ENCODE measurements at regions not wholly inside any gene's neighbourhood (a gene's known extent, or its start where the extent isn't known, plus 50 kb on each side); places are given as distances from the start of the nearest gene placed in this dataset.

DNA sequence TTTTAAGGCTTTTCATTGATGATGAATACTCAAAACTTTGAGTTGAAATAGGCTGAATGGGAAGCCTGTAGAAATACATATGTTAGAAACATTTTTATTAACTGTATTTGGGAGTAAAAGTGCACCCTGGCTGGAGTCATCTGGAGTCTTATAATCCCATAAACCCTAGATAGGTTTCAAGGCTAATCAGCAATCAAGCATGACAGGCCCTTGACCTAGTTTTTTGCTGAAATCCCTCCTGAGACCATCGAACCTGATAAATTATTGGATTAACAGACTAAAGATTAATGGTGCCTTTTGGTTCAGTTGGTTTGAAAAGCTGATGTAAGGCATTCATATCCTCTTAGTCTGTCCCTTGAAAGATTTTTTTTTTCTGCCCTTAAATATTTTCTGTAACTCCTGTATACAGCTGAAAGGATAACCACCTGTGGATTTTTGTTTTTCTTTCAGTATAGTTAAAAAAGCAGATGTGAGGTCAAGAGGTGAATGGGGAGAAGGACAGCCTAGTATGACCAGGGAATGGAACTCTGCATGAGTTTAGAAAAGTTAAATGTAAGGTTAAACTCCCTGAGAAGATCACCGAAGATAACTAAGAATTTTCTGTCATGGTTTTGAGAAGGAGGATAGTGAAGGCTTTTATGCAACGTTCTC lies 69.4 kb upstream of the STXBP5L start:
- no peak for DNase-seq (ENCODE audit: low read depth)

DNA sequence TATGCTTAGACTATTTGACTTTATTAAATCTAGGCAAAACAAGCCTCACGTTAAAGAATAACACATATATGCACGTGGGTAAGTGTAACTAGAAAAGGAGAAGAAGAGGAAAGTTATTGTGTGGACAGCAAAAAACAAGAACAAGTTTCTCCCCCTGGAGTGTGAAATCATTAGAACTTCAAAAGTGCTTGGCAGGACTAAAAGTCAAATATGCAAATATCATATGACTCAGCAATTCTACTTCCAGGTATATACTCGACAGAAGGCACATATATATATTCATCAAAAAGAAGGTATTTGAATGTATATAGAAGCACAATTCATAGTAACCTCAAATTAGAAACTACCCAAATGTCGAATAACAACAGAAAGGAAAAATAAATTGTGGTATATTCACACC lies 68.9 kb upstream of the STXBP5L start:
- no peak for DNase-seq (ENCODE audit: low read depth)

DNA sequence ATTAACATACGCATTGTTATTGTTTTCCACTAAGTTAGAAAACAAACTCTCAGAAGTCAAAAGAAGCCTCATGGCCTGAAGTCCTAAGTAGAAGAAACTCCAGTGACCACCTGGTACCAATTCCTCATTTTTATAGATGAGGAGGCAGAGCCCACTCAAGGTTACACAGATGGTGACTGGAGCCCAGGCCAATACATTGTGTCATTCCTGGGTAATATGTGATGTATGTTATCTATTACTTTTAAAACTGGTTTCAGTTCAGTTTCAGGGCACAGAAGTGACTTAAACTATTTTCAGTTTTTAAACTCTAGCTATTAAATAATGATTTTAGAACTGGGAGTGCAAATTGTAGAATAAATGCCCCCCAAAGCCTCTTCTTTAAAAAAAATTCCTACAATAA lies 66.7 kb upstream of the STXBP5L start:
- no peak for DNase-seq (ENCODE audit: low read depth)

DNA sequence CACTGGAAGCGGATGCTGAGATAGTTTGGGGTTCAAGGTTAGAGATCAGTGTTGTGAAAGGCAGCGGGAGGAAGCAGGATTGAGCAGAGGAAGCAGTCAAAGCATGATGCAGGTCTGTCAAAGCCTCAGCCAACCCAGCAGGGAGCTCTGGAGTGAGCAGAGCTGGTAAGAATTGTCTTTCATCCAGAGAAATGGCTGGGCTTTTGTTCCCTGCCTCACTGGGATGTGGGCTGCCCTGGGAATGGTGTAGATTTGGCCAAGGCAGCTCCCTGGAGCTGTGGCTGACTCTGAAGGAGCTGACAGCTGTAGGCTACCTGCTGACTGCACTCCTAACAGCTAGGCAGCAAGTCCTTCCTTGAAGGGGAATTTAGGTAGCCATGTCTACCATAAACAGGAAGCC lies 61.9 kb upstream of the STXBP5L start:
- no peak for DNase-seq (ENCODE audit: low read depth)

DNA sequence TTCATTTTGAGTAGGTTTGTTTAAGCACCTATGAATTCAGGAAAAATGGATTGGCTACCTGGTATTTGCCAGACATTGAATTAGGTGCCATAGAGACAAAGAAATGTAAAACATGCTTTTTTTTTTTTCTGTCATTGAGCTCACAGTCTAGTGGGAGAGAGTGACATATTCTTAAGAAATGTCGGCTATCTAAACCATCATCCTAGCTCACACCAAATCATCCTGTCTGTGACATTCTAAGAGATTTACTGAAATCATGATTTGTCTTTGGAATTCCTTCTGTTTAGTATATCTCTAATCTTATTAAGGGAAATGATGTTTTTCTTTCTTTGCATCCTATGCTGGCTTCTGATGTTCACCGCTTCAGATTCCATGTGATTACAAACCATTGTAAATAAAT lies 59.5 kb upstream of the STXBP5L start:
- no peak for DNase-seq (ENCODE audit: low read depth)

DNA sequence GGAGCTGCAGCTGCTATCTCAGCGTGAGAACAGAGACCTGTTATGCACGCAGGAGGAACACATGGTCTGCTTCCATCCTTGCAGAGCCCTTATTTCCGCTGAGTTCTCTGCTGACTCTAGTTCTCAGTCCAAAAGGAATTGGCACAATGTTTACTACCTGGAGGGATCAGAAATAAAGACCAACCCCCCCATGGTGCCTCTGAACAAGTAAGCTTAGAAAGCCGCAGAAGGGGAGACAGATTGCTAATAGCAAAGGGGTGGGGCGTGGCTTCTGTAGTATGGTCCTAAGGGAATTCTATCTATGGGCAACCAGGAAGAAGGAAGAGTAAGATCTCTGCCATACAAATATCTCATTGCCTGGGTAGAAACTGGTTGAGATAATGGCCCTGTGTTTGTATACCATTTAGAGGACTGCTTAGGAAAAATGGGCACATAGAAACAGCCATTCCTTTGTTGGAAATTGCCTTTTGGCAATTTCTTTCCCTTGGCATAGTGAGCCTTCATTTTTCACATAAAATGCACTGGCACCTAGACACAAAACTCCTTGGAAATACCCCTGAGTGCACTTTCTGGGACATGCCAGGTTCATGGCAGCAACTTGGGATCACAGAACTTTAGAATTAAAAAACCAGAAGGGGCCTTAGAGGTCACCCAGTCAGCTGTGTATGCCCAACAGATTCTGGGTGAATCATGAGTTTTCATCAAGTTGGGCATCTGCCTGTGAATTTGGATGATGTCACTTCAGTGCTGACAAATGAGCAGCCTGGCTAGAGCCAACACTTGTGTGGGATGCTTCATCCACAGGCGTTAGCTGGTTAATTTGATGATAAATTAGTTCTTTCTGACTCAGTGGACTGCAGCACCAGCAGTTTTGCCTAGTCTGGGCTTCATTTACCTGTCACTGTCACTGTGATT lies 57.4 kb upstream of the STXBP5L start:
- peak; percentile 25 for DNase-seq (ENCODE audit: low read depth)

DNA sequence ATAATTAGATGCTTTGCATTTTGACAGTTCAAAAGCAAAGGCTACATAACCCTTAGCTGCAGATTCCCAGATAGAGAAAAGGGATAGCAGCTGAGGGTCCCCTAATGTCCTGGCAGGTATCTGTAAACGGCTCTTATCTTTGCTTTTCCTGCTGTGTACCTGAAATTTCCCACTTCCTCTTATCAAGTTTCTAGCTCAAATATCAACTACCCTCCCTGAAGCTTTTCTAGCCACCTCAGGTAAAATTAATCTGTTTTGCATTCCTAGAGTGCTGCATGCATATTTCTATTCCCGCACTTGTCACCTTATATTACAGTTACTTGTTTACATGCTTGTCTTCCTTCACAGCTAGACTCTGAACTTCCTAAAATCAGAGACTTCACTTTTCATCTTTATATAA lies 55.6 kb upstream of the STXBP5L start:
- no peak for DNase-seq (ENCODE audit: low read depth)

DNA sequence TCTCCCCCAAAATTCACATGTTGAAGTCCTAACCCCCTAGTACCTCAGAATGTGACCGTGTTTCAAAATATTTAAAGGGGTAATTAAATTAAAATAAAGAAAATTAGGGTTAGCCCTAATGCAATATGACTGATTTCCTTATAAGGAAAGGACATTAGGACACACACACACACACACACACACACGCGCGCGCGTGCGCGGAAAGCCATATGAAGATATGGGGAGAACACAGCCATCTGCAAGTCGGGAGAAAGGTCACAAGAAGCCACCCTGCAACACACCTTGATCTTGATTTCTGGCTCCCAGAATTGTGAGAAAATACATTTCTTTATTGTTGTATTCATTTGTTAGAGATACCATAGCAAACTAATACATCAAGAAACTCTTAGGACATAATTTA lies 54.6 kb upstream of the STXBP5L start:
- no peak for DNase-seq (ENCODE audit: low read depth)

DNA sequence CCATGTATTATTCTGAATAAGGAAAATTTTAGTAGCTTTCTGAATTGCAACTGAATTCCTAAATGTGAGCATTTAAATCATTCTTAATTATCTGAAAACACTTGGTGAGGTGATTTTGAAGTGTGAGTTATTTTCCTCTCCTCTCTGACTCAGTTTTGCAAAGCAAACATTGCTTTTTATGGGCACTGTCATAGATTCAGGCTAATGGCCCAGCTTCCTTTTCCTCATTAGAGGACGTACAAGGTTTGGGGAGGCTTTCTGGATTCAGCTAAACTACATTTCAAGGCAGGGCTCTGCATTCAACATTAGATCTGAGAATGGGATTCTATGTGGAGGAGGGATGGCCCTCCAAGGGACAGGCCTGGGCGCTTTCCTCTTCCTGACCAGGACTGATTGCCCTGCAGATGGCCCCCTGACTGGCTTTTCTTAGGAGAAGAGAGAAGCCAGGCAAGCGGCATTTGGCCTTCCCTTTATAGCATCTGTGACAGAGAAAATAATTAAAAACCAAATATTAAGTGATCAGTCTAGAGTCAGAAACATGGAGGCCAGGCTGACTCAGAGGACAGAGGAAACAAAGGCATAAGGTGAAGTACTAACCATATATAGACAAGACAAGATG lies 53.0 kb upstream of the STXBP5L start:
- DNase-seq (ENCODE audit: low read depth): no peak

DNA sequence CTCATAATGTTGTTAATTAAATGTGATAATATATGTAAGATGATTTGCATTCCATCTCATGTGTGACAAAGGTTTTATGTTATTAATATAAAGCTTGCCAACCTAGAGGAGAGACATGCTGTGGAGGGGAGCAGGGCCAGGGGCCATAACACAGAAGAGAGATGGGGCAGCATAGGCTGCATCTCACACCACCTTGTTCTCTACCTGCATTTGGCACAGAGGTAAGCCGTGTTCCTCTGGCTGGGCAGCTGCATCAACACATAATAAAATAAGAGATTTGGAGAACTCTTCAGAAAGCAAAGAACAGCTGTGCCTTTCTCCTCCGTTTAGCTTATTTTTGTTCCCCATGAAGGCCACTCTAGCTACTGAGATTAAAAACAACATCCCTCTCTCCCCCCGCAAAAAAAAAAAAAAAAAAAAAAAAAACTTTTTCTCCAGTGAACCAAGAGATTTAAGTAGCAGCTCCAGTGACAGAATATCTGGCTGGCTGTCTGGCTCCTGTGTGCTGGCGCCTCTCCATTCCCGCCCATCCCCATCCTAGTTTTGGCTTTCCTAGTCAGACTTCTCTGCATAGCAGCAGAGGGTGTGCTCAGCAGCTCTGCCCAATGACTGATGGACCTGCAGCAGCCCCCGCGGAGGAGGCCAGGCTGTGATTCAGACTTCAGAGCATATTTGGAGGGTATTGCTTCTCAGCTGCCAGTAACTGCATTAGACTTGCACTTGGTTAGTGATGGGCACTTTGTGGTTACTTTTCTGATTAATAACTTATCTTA lies 52.2 kb upstream of the STXBP5L start:
- peak; percentile 74 for DNase-seq (ENCODE audit: low read depth)
